GM19372 (cell line): ENCODE measurements at regions not wholly inside any gene's neighbourhood (a gene's known extent, or its start where the extent isn't known, plus 50 kb on each side); places are given as distances from the start of the nearest gene placed in this dataset.

ENCODE experiments used
- ATAC-seq: cut with Tn5 transposase; IDR thresholded peaks from one replicate; pipeline ENCODE4 v1.9.1; 2021; ENCODE audit warnings: mild to moderate bottlenecking, low read depth, moderate library complexity; ENCODE audit not compliant: unreplicated experiment

GRCh38 chr14:61940666-61941420 is 178.6 kb downstream of the SNAPC1 start:
- no peak for ATAC-seq

- no peak for ATAC-seq
These were observed 179.4 kb downstream of the SNAPC1 start for GRCh38 chr14:61941421-61942150.

GRCh38 chr14:61948376-61948775 is 186.2 kb downstream of the SNAPC1 start:
- ATAC-seq = no peak

- no peak for ATAC-seq
These were observed 188.1 kb downstream of the SNAPC1 start for GRCh38 chr14:61950340-61950739.

- no peak for ATAC-seq
These were observed 191.4 kb downstream of the SNAPC1 start for GRCh38 chr14:61953602-61954001.

GRCh38 chr14:61954306-61954705 is 192.1 kb downstream of the SNAPC1 start:
- no peak for ATAC-seq

- no peak for ATAC-seq
These were observed 194.3 kb downstream of the SNAPC1 start for GRCh38 chr14:61956517-61956916.

- ATAC-seq = no peak
These were observed 197.1 kb downstream of the SNAPC1 start for GRCh38 chr14:61959348-61959747.

GRCh38 chr14:61961369-61961768 is 199.1 kb downstream of the SNAPC1 start:
- no peak for ATAC-seq

GRCh38 chr14:61963926-61964325 is 201.7 kb downstream of the SNAPC1 start:
- no peak for ATAC-seq

- ATAC-seq = no peak
These were observed 203.0 kb downstream of the SNAPC1 start for GRCh38 chr14:61965030-61965745.

GRCh38 chr14:61968207-61968606 is 206.0 kb downstream of the SNAPC1 start:
- no peak for ATAC-seq

GRCh38 chr14:61972711-61973110 is 210.5 kb downstream of the SNAPC1 start:
- no peak for ATAC-seq

- ATAC-seq = no peak
These were observed 211.8 kb downstream of the SNAPC1 start for GRCh38 chr14:61973981-61974380.

- ATAC-seq = no peak
These were observed 215.0 kb downstream of the SNAPC1 start for GRCh38 chr14:61977217-61977616.

GRCh38 chr14:61988240-61988639 is 226.0 kb downstream of the SNAPC1 start:
- ATAC-seq = no peak

GRCh38 chr14:61992139-61992538 is 229.9 kb downstream of the SNAPC1 start:
- ATAC-seq = no peak

GRCh38 chr14:61992926-61993325 is 230.7 kb downstream of the SNAPC1 start:
- ATAC-seq = no peak

- ATAC-seq = no peak
These were observed 232.4 kb downstream of the SNAPC1 start for GRCh38 chr14:61994589-61994988.

- ATAC-seq = no peak
These were observed 234.5 kb downstream of the SNAPC1 start for GRCh38 chr14:61996753-61997152.

GRCh38 chr14:61997161-61997560 is 234.9 kb downstream of the SNAPC1 start:
- no peak for ATAC-seq
